ENCODE measurements at regions not wholly inside any gene's neighbourhood (a gene's known extent, or its start where the extent isn't known, plus 50 kb on each side); places are given as distances from the start of the nearest gene placed in this dataset.

- TF ChIP-seq ZBTB17 (CRISPR knock-in tag; IDR thresholded peaks at IDR 0.05) (no peak), SETDB1 (IDR thresholded peaks at IDR 0.05; ENCODE audit: low read length) (no peak), SRF (CRISPR knock-in tag; IDR thresholded peaks at IDR 0.05) (no peak), CTCF (IDR thresholded peaks at IDR 0.05 in 2 of 3, conservative IDR thresholded peaks at IDR 0.05 in 1 of 3; ENCODE audit: insufficient read depth in 2 of 3, low read depth in 1 of 3, low read length in 3 of 3) (no peak), HDAC2 (IDR thresholded peaks at IDR 0.05) (no peak), ZNF507 (tag; conservative IDR thresholded peaks at IDR 0.05) (no peak), ZKSCAN1 (IDR thresholded peaks at IDR 0.05; ENCODE audit: low read depth, low read length) (no peak), PCBP2 (IDR thresholded peaks at IDR 0.05; ENCODE audit: low read depth, low read length, poor library complexity, severe bottlenecking) (no peak), USF2 (CRISPR knock-in tag; IDR thresholded peaks at IDR 0.05) (no peak)
- TF ChIP-seq, protein P1, sequence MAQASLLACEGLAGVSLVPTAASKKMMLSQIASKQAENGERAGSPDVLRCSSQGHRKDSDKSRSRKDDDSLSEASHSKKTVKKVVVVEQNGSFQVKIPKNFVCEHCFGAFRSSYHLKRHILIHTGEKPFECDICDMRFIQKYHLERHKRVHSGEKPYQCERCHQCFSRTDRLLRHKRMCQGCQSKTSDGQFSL (CRISPR knock-in tag; IDR thresholded peaks at IDR 0.05) = no peak
- TF ChIP-seq, protein P1 (tag; IDR thresholded peaks at IDR 0.05) = no peak
Observed at GRCh38 chr6:19757036-19757435, 80.1 kb upstream of the ID4 start.
